HG03575 (cell line): ENCODE measurements at regions not wholly inside any gene's neighbourhood (a gene's known extent, or its start where the extent isn't known, plus 50 kb on each side); places are given as distances from the start of the nearest gene placed in this dataset.
"Not testable (repeated sequence)": the region's sequence is repeated elsewhere in the genome, so short reads cannot be mapped to it uniquely, and the experiment has no call there.

Experiments
- ATAC-seq: cut with Tn5 transposase; IDR thresholded peaks from one replicate; pipeline ENCODE4 v1.9.1; 2021; ENCODE audit not compliant: unreplicated experiment, insufficient number of reproducible peaks, low FRiP score; ENCODE audit errors: extremely low read depth

- no peak for ATAC-seq
Observed at GRCh38 chr18:78814766-78815165, 164.9 kb upstream of the SALL3 start.

GRCh38 chr18:78816114-78816513 lies 163.5 kb upstream of the SALL3 start:
- ATAC-seq = no peak

GRCh38 chr18:78816916-78817315 lies 162.7 kb upstream of the SALL3 start:
- ATAC-seq = no peak

- no peak for ATAC-seq
Observed at GRCh38 chr18:78818495-78818894, 161.1 kb upstream of the SALL3 start.

- no peak for ATAC-seq
Observed at GRCh38 chr18:78818961-78819360, 160.7 kb upstream of the SALL3 start.

- ATAC-seq = no peak
Observed at GRCh38 chr18:78820161-78820834, 159.3 kb upstream of the SALL3 start.

GRCh38 chr18:78821396-78821795 lies 158.2 kb upstream of the SALL3 start:
- no peak for ATAC-seq

- no peak for ATAC-seq
Observed at GRCh38 chr18:78822171-78822948, 157.3 kb upstream of the SALL3 start.

GRCh38 chr18:78822949-78823285 lies 156.7 kb upstream of the SALL3 start:
- no peak for ATAC-seq

GRCh38 chr18:78825168-78825567 lies 154.4 kb upstream of the SALL3 start:
- ATAC-seq = no peak

GRCh38 chr18:78826631-78827030 lies 153.0 kb upstream of the SALL3 start:
- no peak for ATAC-seq

- ATAC-seq = no peak
Observed at GRCh38 chr18:78827141-78827540, 152.5 kb upstream of the SALL3 start.

GRCh38 chr18:78828131-78828530 lies 151.5 kb upstream of the SALL3 start:
- no peak for ATAC-seq

GRCh38 chr18:78829026-78829425 lies 150.6 kb upstream of the SALL3 start:
- ATAC-seq = not testable (repeated sequence)

GRCh38 chr18:78830161-78830560 lies 149.5 kb upstream of the SALL3 start:
- ATAC-seq = no peak

- no peak for ATAC-seq
Observed at GRCh38 chr18:78830826-78831225, 148.8 kb upstream of the SALL3 start.

- ATAC-seq = no peak
Observed at GRCh38 chr18:78831603-78832002, 148.0 kb upstream of the SALL3 start.

GRCh38 chr18:78833833-78834232 lies 145.8 kb upstream of the SALL3 start:
- ATAC-seq = no peak

GRCh38 chr18:78836838-78837237 lies 142.8 kb upstream of the SALL3 start:
- no peak for ATAC-seq

GRCh38 chr18:78837754-78838153 lies 141.9 kb upstream of the SALL3 start:
- ATAC-seq = no peak

GRCh38 chr18:78838183-78838582 lies 141.4 kb upstream of the SALL3 start:
- ATAC-seq = no peak
